ENCODE measurements at regions not wholly inside any gene's neighbourhood (a gene's known extent, or its start where the extent isn't known, plus 50 kb on each side); places are given as distances from the start of the nearest gene placed in this dataset.

DNA sequence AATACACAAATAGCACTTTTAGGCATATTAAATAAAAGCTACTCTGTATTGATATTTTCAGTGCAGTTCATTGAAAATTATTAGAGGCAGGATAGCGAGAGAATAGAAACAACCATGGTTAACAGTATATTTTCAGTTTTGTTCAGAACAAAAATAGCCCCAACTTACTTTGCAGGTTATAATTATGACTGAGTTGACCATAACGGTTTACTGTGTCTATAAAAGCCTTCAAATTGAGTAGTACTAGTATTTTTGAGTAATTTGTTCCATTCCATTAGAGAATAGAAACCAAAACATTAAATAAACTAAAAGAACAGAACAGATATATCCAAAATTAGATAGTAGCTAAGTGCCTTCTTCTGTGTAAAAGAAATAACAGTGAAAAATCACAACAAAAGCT, 1108.4 kb upstream of the PCDH20 start (continued):
- peak; percentile 85 for TF ChIP-seq ATF2 (IDR thresholded peaks at IDR 0.05; ENCODE audit: low read length)
- TF ChIP-seq, protein P1, sequence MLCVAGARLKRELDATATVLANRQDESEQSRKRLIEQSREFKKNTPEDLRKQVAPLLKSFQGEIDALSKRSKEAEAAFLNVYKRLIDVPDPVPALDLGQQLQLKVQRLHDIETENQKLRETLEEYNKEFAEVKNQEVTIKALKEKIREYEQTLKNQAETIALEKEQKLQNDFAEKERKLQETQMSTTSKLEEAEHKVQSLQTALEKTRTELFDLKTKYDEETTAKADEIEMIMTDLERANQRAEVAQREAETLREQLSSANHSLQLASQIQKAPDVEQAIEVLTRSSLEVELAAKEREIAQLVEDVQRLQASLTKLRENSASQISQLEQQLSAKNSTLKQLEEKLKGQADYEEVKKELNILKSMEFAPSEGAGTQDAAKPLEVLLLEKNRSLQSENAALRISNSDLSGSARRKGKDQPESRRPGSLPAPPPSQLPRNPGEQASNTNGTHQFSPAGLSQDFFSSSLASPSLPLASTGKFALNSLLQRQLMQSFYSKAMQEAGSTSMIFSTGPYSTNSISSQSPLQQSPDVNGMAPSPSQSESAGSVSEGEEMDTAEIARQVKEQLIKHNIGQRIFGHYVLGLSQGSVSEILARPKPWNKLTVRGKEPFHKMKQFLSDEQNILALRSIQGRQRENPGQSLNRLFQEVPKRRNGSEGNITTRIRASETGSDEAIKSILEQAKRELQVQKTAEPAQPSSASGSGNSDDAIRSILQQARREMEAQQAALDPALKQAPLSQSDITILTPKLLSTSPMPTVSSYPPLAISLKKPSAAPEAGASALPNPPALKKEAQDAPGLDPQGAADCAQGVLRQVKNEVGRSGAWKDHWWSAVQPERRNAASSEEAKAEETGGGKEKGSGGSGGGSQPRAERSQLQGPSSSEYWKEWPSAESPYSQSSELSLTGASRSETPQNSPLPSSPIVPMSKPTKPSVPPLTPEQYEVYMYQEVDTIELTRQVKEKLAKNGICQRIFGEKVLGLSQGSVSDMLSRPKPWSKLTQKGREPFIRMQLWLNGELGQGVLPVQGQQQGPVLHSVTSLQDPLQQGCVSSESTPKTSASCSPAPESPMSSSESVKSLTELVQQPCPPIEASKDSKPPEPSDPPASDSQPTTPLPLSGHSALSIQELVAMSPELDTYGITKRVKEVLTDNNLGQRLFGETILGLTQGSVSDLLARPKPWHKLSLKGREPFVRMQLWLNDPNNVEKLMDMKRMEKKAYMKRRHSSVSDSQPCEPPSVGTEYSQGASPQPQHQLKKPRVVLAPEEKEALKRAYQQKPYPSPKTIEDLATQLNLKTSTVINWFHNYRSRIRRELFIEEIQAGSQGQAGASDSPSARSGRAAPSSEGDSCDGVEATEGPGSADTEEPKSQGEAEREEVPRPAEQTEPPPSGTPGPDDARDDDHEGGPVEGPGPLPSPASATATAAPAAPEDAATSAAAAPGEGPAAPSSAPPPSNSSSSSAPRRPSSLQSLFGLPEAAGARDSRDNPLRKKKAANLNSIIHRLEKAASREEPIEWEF (IDR thresholded peaks at IDR 0.05; ENCODE audit: insufficient replicate concordance, low read depth, low read length): peak; percentile 27
- TF ChIP-seq BACH1 (IDR thresholded peaks at IDR 0.05; ENCODE audit: borderline replicate concordance): no peak; the same call in 1 of the 2 replicates
- peak; percentile 82 for TF ChIP-seq JUNB (IDR thresholded peaks at IDR 0.05)
- TF ChIP-seq CEBPB (IDR thresholded peaks at IDR 0.05; ENCODE audit: borderline replicate concordance in 1 of 2, low read depth in 2 of 2, low read length in 2 of 2): no peak; a peak in 1 of 4 replicates
- TF ChIP-seq EP300 (IDR thresholded peaks at IDR 0.05; ENCODE audit: borderline replicate concordance in 1 of 2, control insufficient read depth in 1 of 2, low read depth in 2 of 2, low read length in 2 of 2): peak; percentile 34 to 86; a peak in 2 of 4 replicates
- TF ChIP-seq EGR1 (IDR thresholded peaks at IDR 0.05; ENCODE audit: borderline replicate concordance in 1 of 2, low read depth in 2 of 2, low read length in 2 of 2): no peak
- TF ChIP-seq ZZZ3 (IDR thresholded peaks at IDR 0.05; ENCODE audit: control insufficient read depth, insufficient read length, low read depth): no peak
- no peak for TF ChIP-seq SIX5 (IDR thresholded peaks at IDR 0.05; ENCODE audit: low read depth, low read length, severe bottlenecking)
- no peak for TF ChIP-seq POU2F2 (IDR thresholded peaks at IDR 0.05; ENCODE audit: borderline replicate concordance, low read depth, low read length)
- peak; percentile 28; the same call in 1 of the 2 replicates for TF ChIP-seq CREB1 (IDR thresholded peaks at IDR 0.05; ENCODE audit: low read depth)
- 0 out of 4 replicates have a peak, but pooled peaks of 1 of the 2 experiments have one; percentile 15 for TF ChIP-seq IKZF2 (IDR thresholded peaks at IDR 0.05)
- TF ChIP-seq MEF2B (IDR thresholded peaks at IDR 0.05; ENCODE audit: partially characterized antibody, poor library complexity, severe bottlenecking): peak; percentile 92
- TF ChIP-seq PML (IDR thresholded peaks at IDR 0.05; ENCODE audit: low read length): peak; percentile 66
- peak; percentile 76; the same call in 1 of the 2 replicates for TF ChIP-seq MTA3 (IDR thresholded peaks at IDR 0.05; ENCODE audit: borderline replicate concordance, low read length)
- TF ChIP-seq KDM1A (IDR thresholded peaks at IDR 0.05; ENCODE audit: borderline replicate concordance): no peak
- peak; percentile 77 for TF ChIP-seq ATF7 (IDR thresholded peaks at IDR 0.05; ENCODE audit: low read depth)
- TF ChIP-seq TBL1XR1 (IDR thresholded peaks at IDR 0.05; ENCODE audit: low read depth, low read length): peak; percentile 86
- TF ChIP-seq ZNF24 (IDR thresholded peaks at IDR 0.05): 0 out of 2 replicates have a peak, but pooled peaks have one; percentile 66
- TF ChIP-seq MYB (IDR thresholded peaks at IDR 0.05; ENCODE audit: borderline replicate concordance, low read depth, low read length): peak; percentile 67; the same call in 1 of the 2 replicates
- TF ChIP-seq MTA2 (IDR thresholded peaks at IDR 0.05; ENCODE audit: low read depth): peak; percentile 90
- TF ChIP-seq, protein P2, sequence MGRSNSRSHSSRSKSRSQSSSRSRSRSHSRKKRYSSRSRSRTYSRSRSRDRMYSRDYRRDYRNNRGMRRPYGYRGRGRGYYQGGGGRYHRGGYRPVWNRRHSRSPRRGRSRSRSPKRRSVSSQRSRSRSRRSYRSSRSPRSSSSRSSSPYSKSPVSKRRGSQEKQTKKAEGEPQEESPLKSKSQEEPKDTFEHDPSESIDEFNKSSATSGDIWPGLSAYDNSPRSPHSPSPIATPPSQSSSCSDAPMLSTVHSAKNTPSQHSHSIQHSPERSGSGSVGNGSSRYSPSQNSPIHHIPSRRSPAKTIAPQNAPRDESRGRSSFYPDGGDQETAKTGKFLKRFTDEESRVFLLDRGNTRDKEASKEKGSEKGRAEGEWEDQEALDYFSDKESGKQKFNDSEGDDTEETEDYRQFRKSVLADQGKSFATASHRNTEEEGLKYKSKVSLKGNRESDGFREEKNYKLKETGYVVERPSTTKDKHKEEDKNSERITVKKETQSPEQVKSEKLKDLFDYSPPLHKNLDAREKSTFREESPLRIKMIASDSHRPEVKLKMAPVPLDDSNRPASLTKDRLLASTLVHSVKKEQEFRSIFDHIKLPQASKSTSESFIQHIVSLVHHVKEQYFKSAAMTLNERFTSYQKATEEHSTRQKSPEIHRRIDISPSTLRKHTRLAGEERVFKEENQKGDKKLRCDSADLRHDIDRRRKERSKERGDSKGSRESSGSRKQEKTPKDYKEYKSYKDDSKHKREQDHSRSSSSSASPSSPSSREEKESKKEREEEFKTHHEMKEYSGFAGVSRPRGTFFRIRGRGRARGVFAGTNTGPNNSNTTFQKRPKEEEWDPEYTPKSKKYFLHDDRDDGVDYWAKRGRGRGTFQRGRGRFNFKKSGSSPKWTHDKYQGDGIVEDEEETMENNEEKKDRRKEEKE (IDR thresholded peaks at IDR 0.05): no peak
- no peak for TF ChIP-seq SMAD1 (IDR thresholded peaks at IDR 0.05; ENCODE audit: low read depth, partially characterized antibody)
